PC-9 (cell line): ENCODE measurements at regions not wholly inside any gene's neighbourhood (a gene's known extent, or its start where the extent isn't known, plus 50 kb on each side); places are given as distances from the start of the nearest gene placed in this dataset.

Experiments used
- BruUV-seq: library from RNA; stranded (reverse); fragments of 400-500 nt; replicated peaks from 2 replicates; lab custom pipeline; 2021; lab: Mats Ljungman, UMichigan
- CTCF ChIA-PET: fragments of 300-600 bp; sonication (Branson Sonifier 250); formaldehyde crosslinking; loops from one replicate; lab custom pipeline; 2022; ENCODE audit warnings: antibody characterized with exemption; lab: Charles Lee
- POLR2A ChIA-PET: fragments of 300-600 bp; sonication (Branson Sonifier 250); formaldehyde crosslinking; loops from one replicate; lab custom pipeline; 2022; ENCODE audit warnings: antibody characterized with exemption; ENCODE audit not compliant: unreplicated experiment; lab: Charles Lee
- DNase-seq, 2 experiments: peaks; one replicate each; pipeline versions ENCODE4 v3.0.0 to v3.0.0-alpha.2; 2015 to 2022; ENCODE audit warnings: mixed read lengths in 1 of 2
- H2AFZ ChIP-seq: fragments of 200-600 bp; sonication (generic); 2 replicates; pipeline ENCODE4 v1.8.1; 2017; ENCODE audit warnings: antibody characterized with exemption
- H3F3A ChIP-seq: fragments of 200-600 bp; sonication (generic); 2 replicates; pipeline ENCODE4 v1.8.1; 2017; ENCODE audit warnings: antibody characterized with exemption, mild to moderate bottlenecking, low read depth; ENCODE audit not compliant: insufficient read depth
- H3K27ac ChIP-seq: fragments of 200-600 bp; sonication (generic); 2 replicates; pipeline ENCODE4 v1.6.1; 2016; ENCODE audit warnings: mixed run types
- H3K27me3 ChIP-seq: fragments of 200-600 bp; sonication (generic); 2 replicates; pipeline ENCODE4 v1.6.1; 2016; ENCODE audit warnings: low read depth, mixed run types; ENCODE audit not compliant: insufficient read depth
- H3K36me3 ChIP-seq: fragments of 200-600 bp; sonication (generic); 2 replicates; pipeline ENCODE4 v1.6.1; 2016; ENCODE audit warnings: low read depth, mixed run types
- H3K4me1 ChIP-seq: fragments of 200-600 bp; sonication (generic); replicated peaks from 2 replicates; pipeline ENCODE4 v1.6.1; 2016; ENCODE audit warnings: mixed run types; ENCODE audit not compliant: insufficient read depth
- H3K4me2 ChIP-seq: fragments of 200-600 bp; sonication (generic); 2 replicates; pipeline ENCODE4 v1.6.1; 2017; ENCODE audit warnings: mixed run types
- H3K4me3 ChIP-seq: fragments of 200-600 bp; sonication (generic); 2 replicates; pipeline ENCODE4 v1.6.1; 2016; ENCODE audit warnings: mixed run types
- H3K79me2 ChIP-seq: fragments of 200-600 bp; sonication (generic); 2 replicates; pipeline ENCODE4 v1.6.1; 2017; ENCODE audit warnings: low read depth, mixed run types
- H3K9me2 ChIP-seq: fragments of 200-600 bp; sonication (generic); 2 replicates; pipeline ENCODE4 v1.8.1; 2017; ENCODE audit warnings: mild to moderate bottlenecking; ENCODE audit not compliant: insufficient read depth
- H3K9me3 ChIP-seq: fragments of 200-600 bp; sonication (generic); 2 replicates; pipeline ENCODE4 v1.8.1; 2016; ENCODE audit warnings: low read depth; ENCODE audit not compliant: insufficient read depth
- H4K20me1 ChIP-seq: fragments of 200-600 bp; sonication (generic); 2 replicates; pipeline ENCODE4 v1.8.1; 2017; ENCODE audit not compliant: insufficient read depth
- CTCF ChIP-seq: fragments of 200-600 bp; sonication (generic); conservative IDR thresholded peaks from 2 replicates; pipeline ENCODE4 v1.6.1; 2017; ENCODE audit warnings: mixed run types, antibody characterized with exemption, mild to moderate bottlenecking, moderate library complexity
- EZH2 ChIP-seq: fragments of 200-600 bp; sonication (generic); IDR thresholded peaks from 2 replicates; pipeline ENCODE4 v1.8.0; 2017; ENCODE audit warnings: antibody characterized with exemption, low read depth
- intact Hi-C: fragments of 100-400 bp; cut with micrococcal nuclease; formaldehyde crosslinking; loops from one replicate; pipeline ENCODE4 v1.10.0; 2022; ENCODE audit not compliant: unreplicated experiment

- Histone ChIP-seq H3K36me3 (no peaks in the 10 kb centered on the region), H2AFZ (no peak overlapping the region), H3K9me3 (peaks cover 10% of the 10 kb centered on the region; the same call in 1 of the 2 replicates), H4K20me1 (no peaks in the 10 kb centered on the region), H3K27ac (no peak overlapping the region), H3K79me2 (no peaks in the 10 kb centered on the region), H3K9me2 (no peaks in the 10 kb centered on the region), H3K4me1 (peaks cover 5% of the 10 kb centered on the region; the same call in 1 of the 2 replicates), H3K4me3 (no peak overlapping the region), H3K4me2 (no peak overlapping the region), H3F3A (peaks cover 6% of the 10 kb centered on the region), H3K27me3 (no peaks in the 10 kb centered on the region)
- CTCF ChIA-PET = no interaction called here
- BruUV-seq = no TSS peak
- intact Hi-C loops = no loop called here
- DNase-seq = no peak
- TF ChIP-seq EZH2 = no peak
- TF ChIP-seq CTCF = no peak
- POLR2A ChIA-PET = no interaction called here
These were observed 325.6 kb downstream of the ACTL7B start for GRCh38 chr9:108530141-108530540.

DNA sequence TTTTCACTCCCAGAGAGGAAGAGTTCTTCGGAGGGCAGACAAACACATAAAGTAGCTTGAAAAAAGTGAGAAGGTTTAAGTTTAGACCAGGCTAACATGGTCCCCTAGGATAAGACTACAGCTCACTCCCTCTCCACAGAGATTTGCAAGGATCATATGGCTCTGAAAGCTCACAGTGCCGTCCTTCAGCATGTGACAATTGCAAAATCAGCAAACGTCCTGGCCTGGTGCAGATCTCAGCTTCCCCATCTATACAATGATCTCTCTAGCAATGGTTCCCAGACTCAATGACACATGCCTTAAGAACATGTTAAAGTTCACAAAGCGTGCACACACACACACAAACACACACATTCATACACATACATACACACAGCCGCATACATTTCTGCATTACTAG lies 327.6 kb downstream of the ACTL7B start:
- no peak for DNase-seq
- no peaks in the 10 kb centered on the region for H3K9me2 ChIP-seq
- intact Hi-C loops = no loop called here
- no peak overlapping the region for H3K27ac ChIP-seq
- H3F3A ChIP-seq = no peaks in the 10 kb centered on the region
- POLR2A ChIA-PET = no interaction called here
- H3K4me1 ChIP-seq = no peaks in the 10 kb centered on the region
- H3K9me3 ChIP-seq = no peaks in the 10 kb centered on the region
- no peak overlapping the region for H3K4me2 ChIP-seq
- TF ChIP-seq EZH2 = no peak
- TF ChIP-seq CTCF = no peak
- H3K79me2 ChIP-seq = no peaks in the 10 kb centered on the region
- no peaks in the 10 kb centered on the region for H4K20me1 ChIP-seq
- CTCF ChIA-PET = interaction anchor here (0.7 kb wide), 1 partner anchor 87 kb away, joined by 3 read pairs; no protein-coding TSS in a partner anchor
- no TSS peak for BruUV-seq
- no peaks in the 10 kb centered on the region for H3K36me3 ChIP-seq
- no peak overlapping the region for H2AFZ ChIP-seq
- no peak overlapping the region for H3K4me3 ChIP-seq
- no peaks in the 10 kb centered on the region for H3K27me3 ChIP-seq

- Histone ChIP-seq H3K4me1 (no peaks in the 10 kb centered on the region), H3K27me3 (no peaks in the 10 kb centered on the region), H3K79me2 (no peaks in the 10 kb centered on the region), H3K9me2 (no peaks in the 10 kb centered on the region), H3K4me3 (no peak overlapping the region), H3K27ac (no peak overlapping the region), H3F3A (no peaks in the 10 kb centered on the region), H3K36me3 (no peaks in the 10 kb centered on the region), H2AFZ (no peak overlapping the region), H3K4me2 (no peak overlapping the region), H3K9me3 (no peaks in the 10 kb centered on the region), H4K20me1 (no peaks in the 10 kb centered on the region)
- POLR2A ChIA-PET = no interaction called here
- BruUV-seq = no TSS peak
- CTCF ChIA-PET = no interaction called here
- DNase-seq = no peak
- TF ChIP-seq CTCF (no peak), EZH2 (no peak)
- intact Hi-C loops = no loop called here
These were observed 329.3 kb downstream of the ACTL7B start for GRCh38 chr9:108526518-108526917.
